Naive thymus-derived CD4-positive, alpha-beta T cell (primary cell): ENCODE measurements at regions not wholly inside any gene's neighbourhood (a gene's known extent, or its start where the extent isn't known, plus 50 kb on each side); places are given as distances from the start of the nearest gene placed in this dataset.

Source experiments
- ATAC-seq: fragments of 150-1000 bp; cut with Tn5 transposase; 2 replicates; pipeline ENCODE4 v1.10.0; 2021; ENCODE audit warnings: mild to moderate bottlenecking, moderate library complexity
- CTCF ChIA-PET: fragments of 350-600 bp; sonication (Branson Sonifier 250); formaldehyde crosslinking; loops from one replicate; lab custom pipeline; 2021; ENCODE audit warnings: antibody characterized with exemption; lab: Charles Lee
- POLR2A ChIA-PET: fragments of 350-600 bp; sonication (Branson Sonifier 250); formaldehyde crosslinking; loops from one replicate; lab custom pipeline; 2021; ENCODE audit warnings: antibody characterized with exemption, inconsistent platforms; lab: Charles Lee
- DNase-seq, 9 donors: peaks; one replicate each; pipeline versions ENCODE4 v3.0.0 to v3.0.0-alpha.2; 2020 to 2022; ENCODE audit warnings: mixed read lengths in 1 of 9
- H3K27ac ChIP-seq: one replicate; pipeline ENCODE4 v1.7.0; 2013; ENCODE audit warnings: mild to moderate bottlenecking, low read depth, low read length, moderate library complexity
- H3K27me3 ChIP-seq, 2 donors: one replicate each; pipeline ENCODE4 v1.7.0; 2013; ENCODE audit warnings: low read length in 2 of 2, mild to moderate bottlenecking in 2 of 2, moderate library complexity in 2 of 2; ENCODE audit not compliant: control insufficient read depth in 2 of 2, insufficient read depth in 2 of 2
- H3K36me3 ChIP-seq, 3 experiments: 1 replicate in 2 of 3; 2 replicates in 1 of 3; pipeline ENCODE4 v1.7.0; 2013; ENCODE audit warnings: low read length in 3 of 3, mild to moderate bottlenecking in 3 of 3, moderate library complexity in 1 of 3; ENCODE audit not compliant: insufficient read depth in 3 of 3, control insufficient read depth in 2 of 3
- H3K4me1 ChIP-seq, 2 donors: one replicate each; pipeline ENCODE4 v1.7.0; 2013; ENCODE audit warnings: low read length in 2 of 2, mild to moderate bottlenecking in 2 of 2, moderate library complexity in 1 of 2; ENCODE audit not compliant: control insufficient read depth in 2 of 2, insufficient read depth in 2 of 2
- H3K4me3 ChIP-seq: 2 replicates; pipeline ENCODE4 v1.7.0; 2013; ENCODE audit warnings: mild to moderate bottlenecking, low read length
- H3K9me3 ChIP-seq, 3 experiments: 1 replicate in 2 of 3; 2 replicates in 1 of 3; pipeline ENCODE4 v1.7.0; 2013; ENCODE audit warnings: low read length in 3 of 3; ENCODE audit not compliant: control insufficient read depth in 2 of 3
- H3K27ac Mint-ChIP-seq, 9 donors: one replicate each; pipeline ENCODE4 v1.8.0; 2020 to 2022; ENCODE audit warnings: mixed read lengths in 9 of 9, mild to moderate bottlenecking in 8 of 9, moderate library complexity in 5 of 9, inconsistent platforms in 2 of 9
- H3K27me3 Mint-ChIP-seq, 5 donors: one replicate each; pipeline ENCODE4 v1.8.0; 2021 to 2022; ENCODE audit warnings: mixed read lengths in 5 of 5, mild to moderate bottlenecking in 1 of 5
- H3K36me3 Mint-ChIP-seq, 5 donors: one replicate each; pipeline ENCODE4 v1.8.0; 2020 to 2022; ENCODE audit warnings: mixed read lengths in 5 of 5, mild to moderate bottlenecking in 3 of 5, inconsistent platforms in 1 of 5
- H3K4me1 Mint-ChIP-seq, 7 donors: one replicate each; pipeline ENCODE4 v1.8.0; 2020 to 2022; ENCODE audit warnings: mixed read lengths in 7 of 7, mild to moderate bottlenecking in 3 of 7, inconsistent platforms in 1 of 7
- H3K4me3 Mint-ChIP-seq, 10 donors: one replicate each; pipeline ENCODE4 v1.8.0; 2020 to 2022; ENCODE audit warnings: mild to moderate bottlenecking in 10 of 10, mixed read lengths in 10 of 10, moderate library complexity in 6 of 10, inconsistent platforms in 2 of 10
- H3K9me3 Mint-ChIP-seq, 11 donors: one replicate each; pipeline ENCODE4 v1.8.0; 2020 to 2022; ENCODE audit warnings: mixed read lengths in 11 of 11, mild to moderate bottlenecking in 4 of 11, inconsistent platforms in 1 of 11, moderate library complexity in 1 of 11
- intact Hi-C, 2 donors: fragments of 100-400 bp; cut with micrococcal nuclease; formaldehyde crosslinking; loops; one replicate each; pipeline ENCODE4 v1.15.1; 2023

GRCh38 chr15:66882251-66883020, 180.4 kb downstream of the SMAD6 start:
- Histone ChIP-seq H3K4me1 (no peaks in the 10 kb centered on the region), H3K27me3 (no peaks in the 10 kb centered on the region), H3K4me3 (no peak overlapping the region), H3K9me3 (no peaks in the 10 kb centered on the region), H3K36me3 (no peaks in the 10 kb centered on the region), H3K27ac (no peak overlapping the region)
- POLR2A ChIA-PET, result no interaction called here
- ATAC-seq (no peak), DNase-seq (peak in 1 of 9 donors; percentile 13)
- intact Hi-C loops, result no loop called here
- Mint-ChIP-seq H3K4me1 (no peaks in the 10 kb centered on the region), H3K36me3 (no peaks in the 10 kb centered on the region), H3K4me3 (no peak overlapping the region), H3K27ac (no peak overlapping the region), H3K9me3 (peaks cover 0 to 2% (median 0%) of the 10 kb centered on the region in 11 donors), H3K27me3 (peaks cover 0 to 4% (median 3%) of the 10 kb centered on the region in 5 donors)
- CTCF ChIA-PET, result interaction anchor here (1.6 kb wide), 1 partner anchor 37 kb away, joined by 3 read pairs; no protein-coding TSS in a partner anchor

GRCh38 chr15:66883284-66883911, 181.4 kb downstream of the SMAD6 start:
- no peaks in the 10 kb centered on the region for H3K4me1 ChIP-seq
- H3K4me1 Mint-ChIP-seq, result no peaks in the 10 kb centered on the region
- DNase-seq (peak in 1 of 9 donors; percentile 8), ATAC-seq (no peak)
- POLR2A ChIA-PET, result no interaction called here
- H3K9me3 ChIP-seq, result no peaks in the 10 kb centered on the region
- H3K4me3 ChIP-seq, result no peak overlapping the region
- no peaks in the 10 kb centered on the region for H3K36me3 ChIP-seq
- H3K4me3 Mint-ChIP-seq, result no peak overlapping the region
- peak overlapping the region in 1 of 9 donors; percentile 2 for H3K27ac Mint-ChIP-seq
- H3K27ac ChIP-seq, result no peak overlapping the region
- CTCF ChIA-PET, result no interaction called here
- no peaks in the 10 kb centered on the region for H3K36me3 Mint-ChIP-seq
- peaks cover 0 to 8% (median 0%) of the 10 kb centered on the region in 5 donors for H3K27me3 Mint-ChIP-seq
- H3K9me3 Mint-ChIP-seq, result peaks cover 0 to 8% (median 2%) of the 10 kb centered on the region in 11 donors
- intact Hi-C loops, result no loop called here
- H3K27me3 ChIP-seq, result no peaks in the 10 kb centered on the region

DNA sequence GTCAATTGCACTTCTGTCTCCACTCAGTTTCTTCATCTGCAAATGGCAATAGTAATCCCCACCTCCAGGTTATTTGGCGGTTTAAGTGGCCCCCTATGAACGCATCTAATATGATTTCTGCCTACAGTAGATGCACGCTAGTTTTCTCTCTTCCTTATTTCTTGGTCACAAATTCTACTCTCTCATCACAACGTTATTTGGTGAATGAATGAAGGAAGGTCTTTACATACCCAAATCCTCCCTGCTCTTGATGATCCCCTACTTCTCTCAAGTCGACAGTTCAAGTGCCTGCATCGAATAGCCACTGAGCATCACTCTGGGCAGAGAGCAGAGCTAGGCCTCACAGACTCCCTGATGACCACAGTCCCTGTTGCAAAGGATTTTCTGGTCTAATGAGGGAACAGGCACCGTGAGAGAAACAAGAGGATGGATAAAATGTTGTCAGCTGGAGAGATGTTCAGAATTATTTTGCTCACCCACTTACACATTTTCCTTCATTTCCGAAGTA, 181.2 kb upstream of the SMAD3 start:
- ATAC-seq (no peak), DNase-seq (no peak)
- Mint-ChIP-seq H3K36me3 (no peaks in the 10 kb centered on the region), H3K9me3 (peaks cover 0 to 10% (median 2%) of the 10 kb centered on the region in 11 donors), H3K27me3 (peaks cover 0 to 8% (median 0%) of the 10 kb centered on the region in 5 donors), H3K4me3 (no peak overlapping the region), H3K4me1 (no peaks in the 10 kb centered on the region), H3K27ac (no peak overlapping the region)
- CTCF ChIA-PET, result no interaction called here
- H3K4me1 ChIP-seq, result no peaks in the 10 kb centered on the region
- H3K9me3 ChIP-seq, result no peaks in the 10 kb centered on the region
- intact Hi-C loops, result no loop called here
- no peak overlapping the region for H3K4me3 ChIP-seq
- no peaks in the 10 kb centered on the region for H3K36me3 ChIP-seq
- no peaks in the 10 kb centered on the region for H3K27me3 ChIP-seq
- POLR2A ChIA-PET, result no interaction called here
- H3K27ac ChIP-seq, result no peak overlapping the region

DNA sequence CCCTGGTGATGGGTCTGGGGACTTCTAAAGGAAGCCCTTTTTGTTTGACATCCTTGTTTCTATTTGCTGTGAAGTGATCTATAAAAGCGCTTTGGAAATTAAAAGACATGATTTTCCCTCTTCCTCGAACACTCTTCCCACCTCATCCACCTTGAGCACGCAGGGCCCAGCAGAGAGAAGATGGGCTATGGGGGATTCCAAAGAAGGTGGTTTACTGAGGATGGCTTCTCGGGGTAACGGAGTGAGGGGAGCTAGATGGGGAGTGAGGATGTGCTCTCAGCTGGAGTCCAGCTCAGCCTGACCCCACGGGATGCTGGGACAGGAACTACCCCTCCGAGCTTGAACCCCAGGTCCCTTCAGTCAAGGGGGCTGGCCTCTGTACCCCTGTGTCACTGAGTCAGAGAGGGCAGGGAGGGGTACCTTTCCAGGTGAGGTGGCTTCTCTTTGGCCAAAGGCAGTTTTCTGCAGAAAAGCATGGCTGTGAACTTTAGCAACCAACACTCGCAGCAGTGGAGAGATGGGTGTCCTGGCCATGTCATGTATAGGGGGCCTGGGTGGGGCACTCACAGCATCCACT, 180.7 kb upstream of the SMAD3 start:
- peak in 1 of 9 donors; percentile 1 for DNase-seq
- peaks cover 0 to 16% (median 6%) of the 10 kb centered on the region in 11 donors for H3K9me3 Mint-ChIP-seq
- no peak for ATAC-seq
- ChIA-PET CTCF (no interaction called here), POLR2A (no interaction called here)
- no peak overlapping the region for H3K4me3 Mint-ChIP-seq
- no peak overlapping the region for H3K27ac Mint-ChIP-seq
- Histone ChIP-seq H3K4me1 (no peaks in the 10 kb centered on the region), H3K27me3 (no peaks in the 10 kb centered on the region), H3K36me3 (no peaks in the 10 kb centered on the region), H3K9me3 (no peaks in the 10 kb centered on the region), H3K27ac (no peak overlapping the region), H3K4me3 (no peak overlapping the region)
- peaks cover 0 to 11% (median 0%) of the 10 kb centered on the region in 5 donors for H3K27me3 Mint-ChIP-seq
- no peaks in the 10 kb centered on the region for H3K36me3 Mint-ChIP-seq
- intact Hi-C loops, result no loop called here
- H3K4me1 Mint-ChIP-seq, result no peaks in the 10 kb centered on the region

- DNase-seq (no peak), ATAC-seq (no peak)
- Mint-ChIP-seq H3K27me3 (peaks cover 0 to 14% (median 0%) of the 10 kb centered on the region in 5 donors), H3K27ac (no peak overlapping the region), H3K4me1 (no peaks in the 10 kb centered on the region), H3K4me3 (no peak overlapping the region), H3K9me3 (peaks cover 0 to 21% (median 6%) of the 10 kb centered on the region in 11 donors), H3K36me3 (no peaks in the 10 kb centered on the region)
- Histone ChIP-seq H3K4me1 (no peaks in the 10 kb centered on the region), H3K27me3 (no peaks in the 10 kb centered on the region), H3K4me3 (no peak overlapping the region), H3K27ac (no peak overlapping the region), H3K9me3 (no peaks in the 10 kb centered on the region), H3K36me3 (no peaks in the 10 kb centered on the region)
- POLR2A ChIA-PET, result no interaction called here
- intact Hi-C loops, result no loop called here
- CTCF ChIA-PET, result no interaction called here
These were observed 180.0 kb upstream of the SMAD3 start for GRCh38 chr15:66885281-66885915.

DNA sequence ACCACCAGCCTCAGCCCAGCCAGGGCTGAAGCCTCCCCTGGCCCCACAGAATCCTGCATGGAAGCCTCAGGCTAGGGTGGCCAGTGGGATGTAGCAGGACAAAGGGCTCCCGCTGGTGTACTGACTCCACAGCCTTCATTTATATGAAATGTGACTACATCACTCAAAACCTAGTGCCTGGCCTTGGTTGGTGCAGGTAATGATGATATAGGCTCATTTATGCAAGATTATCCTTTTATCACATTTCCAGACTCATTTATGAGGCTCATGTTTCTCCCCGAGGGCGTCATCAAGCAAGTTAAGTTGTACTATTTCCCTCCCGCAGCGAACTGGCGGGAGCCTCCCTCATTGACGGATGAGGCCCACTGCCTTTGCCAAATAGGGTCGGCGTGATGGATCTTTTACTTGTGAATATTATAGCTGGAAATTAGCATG, 179.1 kb upstream of the SMAD3 start:
- Mint-ChIP-seq H3K27me3 (peaks cover 0 to 16% (median 3%) of the 10 kb centered on the region in 5 donors), H3K9me3 (peaks cover 0 to 29% (median 7%) of the 10 kb centered on the region in 11 donors), H3K4me1 (no peaks in the 10 kb centered on the region), H3K4me3 (no peak overlapping the region), H3K36me3 (no peaks in the 10 kb centered on the region), H3K27ac (no peak overlapping the region)
- H3K4me3 ChIP-seq, result no peak overlapping the region
- H3K4me1 ChIP-seq, result no peaks in the 10 kb centered on the region
- ChIA-PET POLR2A (no interaction called here), CTCF (no interaction called here)
- H3K27me3 ChIP-seq, result no peaks in the 10 kb centered on the region
- no peak overlapping the region for H3K27ac ChIP-seq
- H3K36me3 ChIP-seq, result no peaks in the 10 kb centered on the region
- intact Hi-C loops, result no loop called here
- no peaks in the 10 kb centered on the region for H3K9me3 ChIP-seq
- DNase-seq (no peak), ATAC-seq (no peak)
